GM21576 (cell line): ENCODE measurements at regions not wholly inside any gene's neighbourhood (a gene's known extent, or its start where the extent isn't known, plus 50 kb on each side); places are given as distances from the start of the nearest gene placed in this dataset.

Experiments used
- ATAC-seq: cut with Tn5 transposase; IDR thresholded peaks from one replicate; pipeline ENCODE4 v1.9.1; 2021; ENCODE audit warnings: mild to moderate bottlenecking, moderate library complexity; ENCODE audit not compliant: unreplicated experiment

GRCh38 chr5:156109317-156110023 is 217.5 kb upstream of the SGCD start:
- ATAC-seq: no peak

GRCh38 chr5:156119692-156120091 is 207.3 kb upstream of the SGCD start:
- no peak for ATAC-seq

- ATAC-seq: no peak
Measured at GRCh38 chr5:156120777-156121176, 206.2 kb upstream of the SGCD start.

- no peak for ATAC-seq
Measured at GRCh38 chr5:156121234-156121633, 205.7 kb upstream of the SGCD start.

GRCh38 chr5:156121882-156122281 is 205.1 kb upstream of the SGCD start:
- no peak for ATAC-seq

- ATAC-seq: no peak
Measured at GRCh38 chr5:156124708-156125107, 202.3 kb upstream of the SGCD start.

GRCh38 chr5:156125118-156125517 is 201.8 kb upstream of the SGCD start:
- ATAC-seq: no peak

- no peak for ATAC-seq
Measured at GRCh38 chr5:156126716-156127115, 200.2 kb upstream of the SGCD start.

GRCh38 chr5:156128026-156128425 is 198.9 kb upstream of the SGCD start:
- no peak for ATAC-seq

- ATAC-seq: no peak
Measured at GRCh38 chr5:156134216-156134615, 192.7 kb upstream of the SGCD start.

- ATAC-seq: no peak
Measured at GRCh38 chr5:156135531-156135930, 191.4 kb upstream of the SGCD start.

- ATAC-seq: no peak
Measured at GRCh38 chr5:156137071-156137869, 189.7 kb upstream of the SGCD start.

- no peak for ATAC-seq
Measured at GRCh38 chr5:156142867-156143266, 184.1 kb upstream of the SGCD start.

GRCh38 chr5:156147261-156147943 is 179.6 kb upstream of the SGCD start:
- no peak for ATAC-seq

- no peak for ATAC-seq
Measured at GRCh38 chr5:156147944-156148285, 179.0 kb upstream of the SGCD start.

GRCh38 chr5:156148301-156148700 is 178.7 kb upstream of the SGCD start:
- ATAC-seq: no peak

- ATAC-seq: no peak
Measured at GRCh38 chr5:156149213-156149612, 177.8 kb upstream of the SGCD start.

- ATAC-seq: no peak
Measured at GRCh38 chr5:156153602-156154001, 173.4 kb upstream of the SGCD start.

GRCh38 chr5:156154757-156155156 is 172.2 kb upstream of the SGCD start:
- no peak for ATAC-seq

- no peak for ATAC-seq
Measured at GRCh38 chr5:156155598-156155997, 171.4 kb upstream of the SGCD start.

GRCh38 chr5:156164306-156164705 is 162.7 kb upstream of the SGCD start:
- ATAC-seq: no peak

- ATAC-seq: no peak
Measured at GRCh38 chr5:156169495-156169894, 157.5 kb upstream of the SGCD start.
